HUES64 (cell line): ENCODE measurements at regions not wholly inside any gene's neighbourhood (a gene's known extent, or its start where the extent isn't known, plus 50 kb on each side); places are given as distances from the start of the nearest gene placed in this dataset.
"Not testable (repeated sequence)": the region's sequence is repeated elsewhere in the genome, so short reads cannot be mapped to it uniquely, and the experiment has no call there.

ENCODE experiments used
- H3K27ac ChIP-seq: 2 replicates; pipeline ENCODE4 v1.7.0; 2013; ENCODE audit warnings: low read depth, low read length, inconsistent platforms
- H3K27me3 ChIP-seq: 2 replicates; pipeline ENCODE4 v1.6.1; 2013; ENCODE audit warnings: mild to moderate bottlenecking, low read length; ENCODE audit not compliant: insufficient read depth
- H3K36me3 ChIP-seq: 2 replicates; pipeline ENCODE4 v1.6.1; 2013; ENCODE audit warnings: mild to moderate bottlenecking, low read length; ENCODE audit not compliant: insufficient read depth
- H3K4me1 ChIP-seq: 2 replicates; pipeline ENCODE4 v1.6.1; 2013; ENCODE audit warnings: mild to moderate bottlenecking, low read length, moderate library complexity; ENCODE audit not compliant: insufficient read depth
- H3K4me3 ChIP-seq: 2 replicates; pipeline ENCODE4 v1.5.1; 2013; ENCODE audit warnings: mild to moderate bottlenecking, low read length, moderate library complexity
- H3K9ac ChIP-seq: 2 replicates; pipeline ENCODE4 v1.6.1; 2013; ENCODE audit warnings: mild to moderate bottlenecking, low read depth, low read length
- H3K9me3 ChIP-seq: 2 replicates; pipeline ENCODE4 v1.6.1; 2013; ENCODE audit warnings: low read depth, low read length; ENCODE audit not compliant: insufficient read depth
- WGBS: fragments of 150-250, 120-280 bp; methylation state at CpG from one replicate; pipeline ENCODE4 v1.1.7; 2013; ENCODE audit warnings: missing lambda C conversion rate; 5-methylcytosine and 5-hydroxymethylcytosine counted together

DNA sequence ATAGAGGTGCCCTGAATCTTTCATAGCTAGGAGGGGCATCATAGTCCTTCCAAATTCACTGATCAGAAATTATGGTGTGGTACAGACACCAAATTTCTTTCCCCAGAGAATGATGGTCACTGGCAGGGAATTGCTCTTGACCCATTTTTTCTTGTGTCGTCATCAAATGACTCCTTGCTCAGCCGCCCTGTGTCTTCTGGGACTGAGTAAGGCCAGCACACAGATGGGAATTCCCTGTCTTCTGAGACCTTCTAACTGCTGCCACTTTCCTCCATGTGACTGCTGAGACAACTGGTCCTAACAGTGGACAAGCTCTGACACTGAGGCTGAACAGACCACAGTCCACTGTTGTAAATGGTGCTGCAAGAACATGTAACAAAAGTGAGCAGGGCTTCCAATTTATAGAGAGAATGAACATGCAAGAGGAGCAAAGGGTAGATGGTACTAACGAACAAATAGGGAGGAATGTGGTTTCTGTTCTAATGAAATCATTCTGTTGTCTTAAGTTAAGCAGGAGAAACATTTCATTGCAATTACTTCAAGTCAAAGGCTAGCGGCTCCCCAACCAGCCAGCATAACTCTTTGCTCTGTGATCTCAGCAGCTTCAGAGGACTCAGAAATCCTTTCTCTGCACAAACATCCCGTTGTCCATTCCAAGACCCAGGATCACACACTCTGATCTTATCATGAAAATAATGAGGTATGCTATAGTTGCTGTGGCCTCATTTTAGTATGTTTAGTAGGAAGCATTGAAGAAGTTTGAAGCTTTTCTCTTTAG, 235.9 kb upstream of the PRSS1 start:
- Histone ChIP-seq H3K9ac (no peak overlapping the region), H3K36me3 (no peaks in the 10 kb centered on the region), H3K4me1 (no peaks in the 10 kb centered on the region), H3K4me3 (no peak overlapping the region), H3K9me3 (no peaks in the 10 kb centered on the region), H3K27me3 (no peaks in the 10 kb centered on the region), H3K27ac (no peak overlapping the region)
- 84% methylated on average over 4 of the region's 5 CpGs for WGBS

DNA sequence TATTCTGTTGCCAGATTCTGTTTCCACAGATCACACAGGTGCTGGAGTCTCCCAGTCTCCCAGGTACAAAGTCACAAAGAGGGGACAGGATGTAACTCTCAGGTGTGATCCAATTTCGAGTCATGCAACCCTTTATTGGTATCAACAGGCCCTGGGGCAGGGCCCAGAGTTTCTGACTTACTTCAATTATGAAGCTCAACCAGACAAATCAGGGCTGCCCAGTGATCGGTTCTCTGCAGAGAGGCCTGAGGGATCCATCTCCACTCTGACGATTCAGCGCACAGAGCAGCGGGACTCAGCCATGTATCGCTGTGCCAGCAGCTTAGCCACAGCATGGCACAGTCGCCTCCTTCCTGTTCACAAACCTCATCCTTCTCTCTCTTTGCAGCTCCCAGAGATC, 237.5 kb upstream of the PRSS1 start:
- H3K9me3 ChIP-seq: no peaks in the 10 kb centered on the region
- H3K4me3 ChIP-seq: no peak overlapping the region
- WGBS: 92% methylated on average over 7 of the region's 7 CpGs
- H3K36me3 ChIP-seq: no peaks in the 10 kb centered on the region
- no peak overlapping the region for H3K27ac ChIP-seq
- H3K9ac ChIP-seq: no peak overlapping the region
- H3K27me3 ChIP-seq: no peaks in the 10 kb centered on the region
- H3K4me1 ChIP-seq: no peaks in the 10 kb centered on the region

DNA sequence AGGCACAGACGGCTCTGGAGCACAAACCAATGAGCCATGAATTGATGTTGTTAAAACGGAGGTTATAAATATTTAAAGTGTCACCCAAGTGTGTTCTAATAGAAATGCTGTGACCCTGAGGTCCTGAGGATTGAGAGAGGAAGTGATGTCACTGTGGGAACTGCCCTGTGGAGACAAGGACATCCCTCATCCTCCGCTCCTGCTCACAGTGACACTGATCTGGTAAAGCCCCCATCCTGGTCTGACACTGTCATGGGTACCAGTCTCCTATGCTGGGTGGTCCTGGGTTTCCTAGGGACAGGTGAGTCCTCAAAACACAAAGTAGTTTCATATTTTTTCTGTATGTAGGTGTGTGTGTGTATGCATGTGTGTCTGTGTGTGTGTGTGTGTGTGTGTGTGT, 237.9 kb upstream of the PRSS1 start:
- no peaks in the 10 kb centered on the region for H3K36me3 ChIP-seq
- 93% methylated on average over 3 of the region's 3 CpGs for WGBS
- H3K9ac ChIP-seq: no peak overlapping the region
- H3K4me3 ChIP-seq: no peak overlapping the region
- no peaks in the 10 kb centered on the region for H3K9me3 ChIP-seq
- no peaks in the 10 kb centered on the region for H3K27me3 ChIP-seq
- H3K27ac ChIP-seq: no peak overlapping the region
- no peaks in the 10 kb centered on the region for H3K4me1 ChIP-seq

DNA sequence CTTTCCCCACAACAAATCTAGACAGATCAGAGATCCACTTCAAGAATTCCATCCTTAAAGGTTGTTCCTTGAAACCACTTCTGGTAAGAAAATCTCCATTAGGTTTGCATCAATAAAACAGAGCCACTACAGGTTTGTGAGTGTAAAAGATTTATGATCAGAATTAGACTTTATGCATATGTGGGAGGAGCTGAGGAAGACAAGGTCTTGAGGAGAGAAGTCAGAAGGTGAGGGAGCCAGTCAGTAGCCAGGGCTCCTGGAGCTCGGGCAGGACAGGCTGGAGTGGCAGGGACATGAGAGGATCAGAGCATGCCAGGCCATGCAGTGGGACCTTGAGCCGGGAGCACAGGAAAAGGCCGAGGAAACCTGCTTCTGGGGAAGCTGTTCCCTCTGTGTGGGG, 240.0 kb upstream of the PRSS1 start:
- WGBS: 76% methylated on average over 3 of the region's 3 CpGs
- not testable (repeated sequence) for H3K9ac ChIP-seq, H3K4me3 ChIP-seq, H3K27ac ChIP-seq, H3K36me3 ChIP-seq, H3K4me1 ChIP-seq, H3K9me3 ChIP-seq, H3K27me3 ChIP-seq

DNA sequence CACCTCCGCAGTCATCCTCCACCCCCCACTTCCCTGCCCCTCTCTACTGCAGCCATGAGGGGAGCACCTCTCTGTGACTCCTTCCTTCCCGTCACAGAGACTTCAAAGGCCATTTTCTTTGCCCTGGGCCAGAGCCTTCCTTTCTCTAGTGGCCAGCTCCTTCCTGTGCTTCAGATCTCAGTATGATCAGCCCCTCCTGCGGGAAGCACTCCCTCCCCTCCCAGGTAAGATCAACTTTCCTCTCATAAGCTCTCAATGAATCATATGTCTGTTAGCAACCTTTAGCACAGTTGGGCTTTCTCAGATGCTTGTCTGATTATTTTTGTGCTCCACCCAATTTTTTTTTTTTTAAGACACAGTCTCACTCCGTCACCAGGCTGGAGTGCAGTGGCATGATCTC, 241.0 kb upstream of the PRSS1 start:
- 88% methylated on average over 4 of the region's 4 CpGs for WGBS
- no peak overlapping the region for H3K27ac ChIP-seq
- H3K4me1 ChIP-seq: no peaks in the 10 kb centered on the region
- H3K9ac ChIP-seq: no peak overlapping the region
- H3K27me3 ChIP-seq: no peaks in the 10 kb centered on the region
- no peaks in the 10 kb centered on the region for H3K36me3 ChIP-seq
- H3K4me3 ChIP-seq: no peak overlapping the region
- no peaks in the 10 kb centered on the region for H3K9me3 ChIP-seq

DNA sequence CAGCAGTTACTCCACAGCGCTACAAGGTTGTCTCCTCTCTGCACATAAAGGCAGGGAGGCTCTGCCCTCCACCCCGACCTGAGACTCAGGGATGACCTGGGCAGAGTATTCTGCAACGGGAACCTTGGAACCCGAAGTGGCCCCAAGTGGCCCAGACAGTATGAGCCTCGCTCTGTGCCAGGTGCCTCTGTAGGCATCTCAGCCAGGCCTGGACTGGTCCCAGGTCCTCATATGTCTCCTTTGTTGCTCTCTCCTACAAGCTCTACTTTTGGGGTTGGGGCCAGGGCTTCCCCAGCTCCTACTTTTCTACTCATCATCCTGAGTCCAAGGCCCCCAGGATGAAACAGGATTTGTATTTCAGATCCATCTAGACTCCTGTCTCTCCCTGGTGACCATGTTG, 241.5 kb upstream of the PRSS1 start:
- Histone ChIP-seq H3K4me1 (no peaks in the 10 kb centered on the region), H3K36me3 (no peaks in the 10 kb centered on the region), H3K4me3 (no peak overlapping the region), H3K9me3 (no peaks in the 10 kb centered on the region), H3K27ac (no peak overlapping the region), H3K9ac (no peak overlapping the region), H3K27me3 (no peaks in the 10 kb centered on the region)
- 92% methylated on average over 5 of the region's 5 CpGs for WGBS

DNA sequence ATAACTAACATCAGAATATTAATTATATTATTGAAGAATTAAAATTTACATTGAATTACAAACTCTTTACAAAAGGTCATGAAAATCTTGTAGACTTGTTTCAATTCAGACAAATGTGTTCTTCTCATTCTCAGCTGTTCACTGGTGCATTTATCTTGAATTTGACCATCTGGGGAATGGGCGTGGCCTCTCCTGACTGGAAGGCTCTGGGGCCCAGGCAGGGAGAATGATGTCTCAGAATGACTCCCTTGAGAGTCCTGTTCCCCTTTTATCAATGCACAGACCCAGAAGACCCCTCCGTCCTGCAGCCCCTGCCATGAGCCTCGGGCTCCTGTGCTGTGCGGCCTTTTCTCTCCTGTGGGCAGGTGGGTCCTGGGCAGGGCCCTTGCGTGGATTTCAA, 242.2 kb upstream of the PRSS1 start:
- H3K9me3 ChIP-seq, H3K4me1 ChIP-seq, H3K27me3 ChIP-seq, H3K36me3 ChIP-seq, H3K27ac ChIP-seq, H3K4me3 ChIP-seq, H3K9ac ChIP-seq: not testable (repeated sequence)
- 90% methylated on average over 5 of the region's 5 CpGs for WGBS

DNA sequence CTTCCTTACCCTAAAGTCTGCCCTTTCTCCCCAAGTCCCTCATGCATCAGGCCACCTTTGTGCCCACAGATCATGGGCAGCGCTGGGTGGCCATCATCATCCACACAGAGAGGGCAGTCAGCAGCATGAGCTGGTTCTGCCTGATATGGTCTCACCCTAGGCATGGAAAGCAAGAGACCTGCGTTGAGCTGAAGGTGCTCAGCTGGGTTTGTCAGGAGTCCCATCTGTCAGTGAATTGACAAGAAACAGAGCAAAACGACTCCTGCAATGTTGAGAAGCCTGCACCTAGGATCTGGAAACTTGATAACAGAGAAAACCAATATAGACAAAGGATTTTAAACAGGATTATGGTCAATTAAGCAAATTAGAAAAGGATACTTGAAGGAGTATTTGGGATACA, 242.7 kb upstream of the PRSS1 start:
- Histone ChIP-seq H3K9me3 (no peaks in the 10 kb centered on the region), H3K27me3 (no peaks in the 10 kb centered on the region), H3K9ac (no peak overlapping the region), H3K4me1 (no peaks in the 10 kb centered on the region), H3K36me3 (no peaks in the 10 kb centered on the region), H3K27ac (no peak overlapping the region), H3K4me3 (no peak overlapping the region)
- WGBS: 87% methylated on average over 3 of the region's 3 CpGs

DNA sequence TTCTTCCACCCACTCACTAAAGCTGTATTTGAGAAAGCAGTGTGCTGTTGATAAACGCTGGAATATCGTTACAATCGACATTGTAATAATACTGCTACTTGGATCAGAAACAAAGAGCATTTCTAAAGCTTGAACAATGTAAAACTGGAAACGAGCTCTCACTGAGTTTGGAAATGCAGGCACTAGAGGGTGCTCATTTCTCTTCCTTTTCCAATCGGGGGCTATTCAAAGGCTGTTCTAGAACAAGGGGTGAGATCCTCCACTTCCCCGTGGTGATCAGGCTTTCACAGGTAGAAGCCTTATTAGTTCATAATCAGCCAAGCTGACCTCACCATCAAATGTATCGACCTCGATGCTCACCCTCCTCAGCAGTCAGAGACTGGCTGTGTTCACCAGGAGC, 245.3 kb upstream of the PRSS1 start:
- not testable (repeated sequence) for H3K4me3 ChIP-seq, H3K9ac ChIP-seq, H3K27ac ChIP-seq, H3K4me1 ChIP-seq, H3K9me3 ChIP-seq, H3K27me3 ChIP-seq, H3K36me3 ChIP-seq
- WGBS: 92% methylated on average over 5 of the region's 8 CpGs

DNA sequence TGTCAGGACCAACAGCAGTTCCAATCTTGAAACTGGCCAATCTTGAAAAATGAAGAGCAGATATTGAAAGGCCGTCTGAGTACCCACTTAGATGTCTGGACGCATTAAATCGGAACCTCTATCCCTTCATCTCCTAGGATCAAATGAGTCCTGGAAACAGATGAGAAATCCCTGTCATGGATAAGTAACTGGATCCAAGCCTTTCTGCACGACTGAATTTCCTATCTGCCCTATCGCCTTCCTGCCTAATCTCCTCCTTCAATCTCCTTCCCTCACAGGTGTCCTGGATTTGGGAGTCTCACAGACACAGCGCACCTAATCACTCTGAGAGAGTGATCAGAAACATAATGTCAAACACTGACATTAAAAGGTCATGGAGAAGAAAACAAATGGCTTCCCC, 245.2 kb upstream of the PRSS58 start:
- Histone ChIP-seq H3K4me1 (no peaks in the 10 kb centered on the region), H3K4me3 (no peak overlapping the region), H3K9ac (no peak overlapping the region), H3K27me3 (no peaks in the 10 kb centered on the region), H3K9me3 (no peaks in the 10 kb centered on the region), H3K36me3 (no peaks in the 10 kb centered on the region), H3K27ac (no peak overlapping the region)
- 92% methylated on average over 6 of the region's 6 CpGs for WGBS

DNA sequence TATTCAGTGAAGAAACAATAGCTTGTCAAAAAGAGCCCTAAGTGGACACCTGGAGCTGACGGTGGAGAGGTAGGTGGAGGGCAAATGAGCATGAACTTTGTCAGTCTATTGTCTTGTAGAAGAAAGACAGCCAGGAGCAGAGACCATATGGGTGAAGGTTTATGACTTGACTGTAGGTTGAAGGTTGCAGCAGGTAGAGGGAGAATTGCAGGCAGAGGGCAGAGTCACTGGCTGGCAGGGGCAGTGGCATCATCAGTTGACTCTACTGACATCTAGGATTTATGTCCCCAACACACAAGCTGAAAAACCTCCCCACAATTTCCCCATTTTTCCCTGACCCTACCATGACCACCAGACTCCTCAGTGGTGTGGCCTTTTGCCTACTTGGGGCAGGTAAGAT, 243.6 kb upstream of the PRSS58 start:
- Histone ChIP-seq H3K4me3 (no peak overlapping the region), H3K9ac (no peak overlapping the region), H3K9me3 (no peaks in the 10 kb centered on the region)

DNA sequence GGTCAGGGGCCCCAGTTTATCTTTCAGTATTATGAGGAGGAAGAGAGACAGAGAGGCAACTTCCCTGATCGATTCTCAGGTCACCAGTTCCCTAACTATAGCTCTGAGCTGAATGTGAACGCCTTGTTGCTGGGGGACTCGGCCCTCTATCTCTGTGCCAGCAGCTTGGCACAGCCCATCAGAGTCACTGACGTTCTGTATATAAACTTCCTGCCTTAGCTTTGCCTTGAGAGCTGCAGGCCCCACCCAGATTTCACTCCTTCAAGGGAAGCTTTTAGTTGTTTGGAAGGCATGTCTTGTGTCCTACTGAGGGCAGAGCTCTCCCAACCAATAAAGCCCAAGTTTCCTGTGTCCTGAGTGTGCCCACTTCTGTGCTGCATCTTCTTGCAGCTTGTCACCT, 242.5 kb upstream of the PRSS58 start:
- 91% methylated on average over 4 of the region's 4 CpGs for WGBS
- no peaks in the 10 kb centered on the region for H3K4me1 ChIP-seq
- no peak overlapping the region for H3K27ac ChIP-seq
- no peak overlapping the region for H3K4me3 ChIP-seq
- H3K9ac ChIP-seq: no peak overlapping the region
- no peaks in the 10 kb centered on the region for H3K36me3 ChIP-seq
- H3K27me3 ChIP-seq: peaks cover 9% of the 10 kb centered on the region; the same call in 1 of the 2 replicates
- no peaks in the 10 kb centered on the region for H3K9me3 ChIP-seq

More for the DNA sequence above, 243.6 kb upstream of the PRSS58 start:
- WGBS: 53% methylated on average over 1 of the region's 1 CpG
- Histone ChIP-seq H3K27me3 (no peaks in the 10 kb centered on the region), H3K27ac (no peak overlapping the region), H3K36me3 (no peaks in the 10 kb centered on the region), H3K4me1 (no peaks in the 10 kb centered on the region)
